ENCODE measurements at regions not wholly inside any gene's neighbourhood (a gene's known extent, or its start where the extent isn't known, plus 50 kb on each side); places are given as distances from the start of the nearest gene placed in this dataset.

GRCh38 chr12:91813701-91814100 is 331.9 kb downstream of the BTG1 start:
- no peak for TF ChIP-seq POLR2A (IDR thresholded peaks at IDR 0.05)
- no peak for TF ChIP-seq POLR2AphosphoS5 (IDR thresholded peaks at IDR 0.05)
- TF ChIP-seq CTCF (IDR thresholded peaks at IDR 0.05), result no peak
- TF ChIP-seq EP300 (IDR thresholded peaks at IDR 0.05), result no peak
